Neural cell (in vitro differentiated cells): ENCODE measurements at regions not wholly inside any gene's neighbourhood (a gene's known extent, or its start where the extent isn't known, plus 50 kb on each side); places are given as distances from the start of the nearest gene placed in this dataset.

Source experiments
- H2AFZ ChIP-seq: fragments of 200-600, 300-800 bp; sonication (generic), shearing (Covaris generic); 2 replicates; pipeline ENCODE4 v1.6.0; 2014; ENCODE audit warnings: low read depth, mild to moderate bottlenecking, antibody characterized with exemption, low read length, moderate library complexity
- H3F3A ChIP-seq: fragments of 200-600 bp; shearing (Covaris generic); 2 replicates; pipeline ENCODE4 v1.6.1; 2016; ENCODE audit warnings: mild to moderate bottlenecking, moderate library complexity, mixed read lengths, antibody characterized with exemption, low read length; ENCODE audit not compliant: insufficient read depth, poor library complexity, severe bottlenecking
- H3K27ac ChIP-seq: fragments of 200-600, 300-800 bp; sonication (generic), shearing (Covaris generic); 2 replicates; pipeline ENCODE4 v1.5.1; 2014; ENCODE audit warnings: mild to moderate bottlenecking, low read length, moderate library complexity
- H3K27me3 ChIP-seq: fragments of 300-800, 200-600 bp; sonication (generic), shearing (Covaris generic); 2 replicates; pipeline ENCODE4 v1.6.0; 2014; ENCODE audit warnings: mild to moderate bottlenecking, low read depth, low read length, moderate library complexity; ENCODE audit not compliant: insufficient read depth
- H3K36me3 ChIP-seq: fragments of 300-800, 200-600 bp; sonication (generic), shearing (Covaris generic); 2 replicates; pipeline ENCODE4 v1.5.1; 2014; ENCODE audit warnings: mild to moderate bottlenecking, antibody characterized with exemption, low read length, moderate library complexity; ENCODE audit not compliant: insufficient read depth
- H3K4me2 ChIP-seq: fragments of 300-800, 200-600 bp; sonication (generic), shearing (Covaris generic); 2 replicates; pipeline ENCODE4 v1.6.0; 2014; ENCODE audit warnings: mild to moderate bottlenecking, low read length
- H3K4me3 ChIP-seq: fragments of 300-800, 200-600 bp; sonication (generic), shearing (Covaris generic); 2 replicates; pipeline ENCODE4 v1.5.1; 2014; ENCODE audit warnings: mild to moderate bottlenecking, low read length, moderate library complexity
- H3K79me2 ChIP-seq: fragments of 200-600 bp; shearing (Covaris generic); replicated peaks from 2 replicates; pipeline ENCODE4 v1.6.0; 2014; ENCODE audit warnings: mild to moderate bottlenecking, low read length, moderate library complexity; ENCODE audit not compliant: insufficient read depth
- H3K9ac ChIP-seq: fragments of 300-800, 200-600 bp; sonication (generic), shearing (Covaris generic); 2 replicates; pipeline ENCODE4 v1.6.1; 2016; ENCODE audit warnings: mild to moderate bottlenecking, low read length, mixed read lengths
- H3K9me2 ChIP-seq: fragments of 200-600 bp; shearing (Covaris generic); 2 replicates; pipeline ENCODE4 v1.6.1; 2016; ENCODE audit warnings: mild to moderate bottlenecking, low read length, mixed read lengths; ENCODE audit not compliant: insufficient read depth
- H3K9me3 ChIP-seq: fragments of 200-600, 300-800 bp; sonication (generic), shearing (Covaris generic); 2 replicates; pipeline ENCODE4 v1.6.1; 2016; ENCODE audit warnings: mild to moderate bottlenecking, mixed run types, low read length, moderate library complexity, mixed read lengths
- H4K20me1 ChIP-seq: fragments of 200-600 bp; shearing (Covaris generic); 2 replicates; pipeline ENCODE4 v1.6.1; 2016; ENCODE audit warnings: mild to moderate bottlenecking, mixed run types; ENCODE audit not compliant: insufficient read depth
- CTCF ChIP-seq: fragments of 450-650 bp; IDR thresholded peaks from 2 replicates; pipeline ENCODE4 v1.5.1; 2014; ENCODE audit warnings: antibody characterized with exemption, mild to moderate bottlenecking, moderate library complexity; ENCODE audit not compliant: poor library complexity, severe bottlenecking
- EP300 ChIP-seq: fragments of 450-650 bp; conservative IDR thresholded peaks from 2 replicates; pipeline ENCODE4 v1.6.1; 2014; ENCODE audit warnings: antibody characterized with exemption, mild to moderate bottlenecking, moderate library complexity; ENCODE audit not compliant: poor library complexity, severe bottlenecking
- EZH2 ChIP-seq: fragments of 200-600, 300-800 bp; shearing (Covaris generic), sonication (generic); IDR thresholded peaks from 2 replicates; pipeline ENCODE4 v1.6.1; 2014; ENCODE audit warnings: antibody characterized with exemption, low read length, borderline replicate concordance, mild to moderate bottlenecking; ENCODE audit not compliant: insufficient read depth, poor library complexity, severe bottlenecking
- MXI1 ChIP-seq: fragments of 450-650 bp; conservative IDR thresholded peaks from 2 replicates; pipeline ENCODE4 v1.6.1; 2014; ENCODE audit warnings: antibody characterized with exemption, mild to moderate bottlenecking; ENCODE audit not compliant: poor library complexity, severe bottlenecking
- POLR2AphosphoS5 ChIP-seq: IDR thresholded peaks from 2 replicates; pipeline ENCODE4 v1.6.1; 2012
- RAD21 ChIP-seq: fragments of 450-650 bp; conservative IDR thresholded peaks from 2 replicates; pipeline ENCODE4 v1.6.1; 2014; ENCODE audit warnings: antibody characterized with exemption, mild to moderate bottlenecking, moderate library complexity
- REST ChIP-seq: IDR thresholded peaks from 2 replicates; pipeline ENCODE4 v1.6.1; 2012; ENCODE audit warnings: borderline replicate concordance
- SMC3 ChIP-seq: fragments of 450-650 bp; conservative IDR thresholded peaks from 2 replicates; pipeline ENCODE4 v1.6.1; 2014; ENCODE audit warnings: antibody characterized with exemption, mild to moderate bottlenecking, moderate library complexity; ENCODE audit not compliant: poor library complexity
- TAF1 ChIP-seq: IDR thresholded peaks from 2 replicates; pipeline ENCODE4 v1.6.1; 2012; ENCODE audit warnings: low read depth

- Histone ChIP-seq H3K27ac (no peak overlapping the region), H3K4me2 (no peak overlapping the region), H3K27me3 (no peaks in the 10 kb centered on the region), H3K9me3 (no peaks in the 10 kb centered on the region), H3K9me2 (no peaks in the 10 kb centered on the region), H2AFZ (no peak overlapping the region), H3K4me3 (no peak overlapping the region), H3K36me3 (no peaks in the 10 kb centered on the region), H3K9ac (no peak overlapping the region), H3F3A (no peaks in the 10 kb centered on the region), H3K79me2 (no peaks in the 10 kb centered on the region), H4K20me1 (no peaks in the 10 kb centered on the region)
- TF ChIP-seq RAD21 (no peak), CTCF (no peak), MXI1 (no peak), TAF1 (no peak), POLR2AphosphoS5 (no peak), EZH2 (no peak), REST (no peak), EP300 (no peak), SMC3 (no peak)
These were observed 130.2 kb downstream of the FGF9 start for GRCh38 chr13:21800837-21801616.

- Histone ChIP-seq H3F3A (no peaks in the 10 kb centered on the region), H4K20me1 (no peaks in the 10 kb centered on the region), H2AFZ (no peak overlapping the region), H3K4me3 (no peak overlapping the region), H3K79me2 (no peaks in the 10 kb centered on the region), H3K9me2 (no peaks in the 10 kb centered on the region), H3K27me3 (no peaks in the 10 kb centered on the region), H3K36me3 (no peaks in the 10 kb centered on the region), H3K9ac (no peak overlapping the region), H3K4me2 (no peak overlapping the region), H3K9me3 (no peaks in the 10 kb centered on the region), H3K27ac (no peak overlapping the region)
- TF ChIP-seq MXI1 (no peak), POLR2AphosphoS5 (no peak), CTCF (no peak), RAD21 (no peak), EP300 (no peak), REST (no peak), TAF1 (no peak), SMC3 (no peak), EZH2 (no peak)
These were observed 134.9 kb downstream of the FGF9 start for GRCh38 chr13:21805733-21806132.
